ENCODE measurements at regions not wholly inside any gene's neighbourhood (a gene's known extent, or its start where the extent isn't known, plus 50 kb on each side); places are given as distances from the start of the nearest gene placed in this dataset.

- Mint-ChIP-seq H3K27me3 (ENCODE audit: insufficient read depth, unreplicated experiment) (no peaks in the 10 kb centered on the region), H3K27ac (ENCODE audit: low read depth, unreplicated experiment) (no peak overlapping the region), H3K4me3 (ENCODE audit: unreplicated experiment) (no peak overlapping the region), H3K4me1 (ENCODE audit: insufficient read depth, unreplicated experiment) (no peaks in the 10 kb centered on the region), H3K36me3 (ENCODE audit: insufficient read depth, unreplicated experiment) (no peaks in the 10 kb centered on the region), H3K9me3 (ENCODE audit: unreplicated experiment) (peaks cover 15% of the 10 kb centered on the region)
- no TSS peak for BruUV-seq (replicated peaks)
- POLR2A ChIA-PET = no interaction called here
- TF ChIP-seq CTCF (IDR thresholded peaks at IDR 0.05; ENCODE audit: unreplicated experiment) = no peak
- no peak for DNase-seq (ENCODE audit: unreplicated experiment)
- CTCF ChIA-PET = interaction anchor here (1.3 kb wide), 1 partner anchor 10 kb away, joined by 3 read pairs; no protein-coding TSS in a partner anchor
- intact Hi-C loops (cut with micrococcal nuclease) = no loop called here
These were observed 127.6 kb downstream of the AASDH start for GRCh38 chr4:56259655-56260054.

GRCh38 chr4:56255820-56256219 lies 131.5 kb downstream of the AASDH start:
- POLR2A ChIA-PET = interaction anchor here (0.7 kb wide), 1 partner anchor 1222 kb away, joined by 3 read pairs; no protein-coding TSS in a partner anchor
- TF ChIP-seq CTCF (IDR thresholded peaks at IDR 0.05; ENCODE audit: unreplicated experiment) = no peak
- intact Hi-C loops (cut with micrococcal nuclease) = no loop called here
- DNase-seq (ENCODE audit: unreplicated experiment) = no peak
- no peaks in the 10 kb centered on the region for H3K9me3 Mint-ChIP-seq (ENCODE audit: unreplicated experiment)
- H3K27ac Mint-ChIP-seq (ENCODE audit: low read depth, unreplicated experiment) = no peak overlapping the region
- H3K4me3 Mint-ChIP-seq (ENCODE audit: unreplicated experiment) = no peak overlapping the region
- BruUV-seq (replicated peaks) = no TSS peak
- CTCF ChIA-PET = no interaction called here
- no peaks in the 10 kb centered on the region for H3K27me3 Mint-ChIP-seq (ENCODE audit: insufficient read depth, unreplicated experiment)
- no peaks in the 10 kb centered on the region for H3K4me1 Mint-ChIP-seq (ENCODE audit: insufficient read depth, unreplicated experiment)
- no peaks in the 10 kb centered on the region for H3K36me3 Mint-ChIP-seq (ENCODE audit: insufficient read depth, unreplicated experiment)

- DNase-seq (ENCODE audit: unreplicated experiment) = no peak
- Mint-ChIP-seq H3K36me3 (ENCODE audit: insufficient read depth, unreplicated experiment) (no peaks in the 10 kb centered on the region), H3K27me3 (ENCODE audit: insufficient read depth, unreplicated experiment) (no peaks in the 10 kb centered on the region), H3K27ac (ENCODE audit: low read depth, unreplicated experiment) (no peak overlapping the region), H3K9me3 (ENCODE audit: unreplicated experiment) (no peaks in the 10 kb centered on the region), H3K4me1 (ENCODE audit: insufficient read depth, unreplicated experiment) (no peaks in the 10 kb centered on the region), H3K4me3 (ENCODE audit: unreplicated experiment) (no peak overlapping the region)
- ChIA-PET CTCF (no interaction called here), POLR2A (no interaction called here)
- intact Hi-C loops (cut with micrococcal nuclease) = no loop called here
- no TSS peak for BruUV-seq (replicated peaks)
- no peak for TF ChIP-seq CTCF (IDR thresholded peaks at IDR 0.05; ENCODE audit: unreplicated experiment)
These were observed 133.5 kb downstream of the AASDH start for GRCh38 chr4:56253666-56254305.

- no peak for TF ChIP-seq CTCF (IDR thresholded peaks at IDR 0.05; ENCODE audit: unreplicated experiment)
- no peak overlapping the region for H3K27ac Mint-ChIP-seq (ENCODE audit: low read depth, unreplicated experiment)
- no peaks in the 10 kb centered on the region for H3K27me3 Mint-ChIP-seq (ENCODE audit: insufficient read depth, unreplicated experiment)
- BruUV-seq (replicated peaks) = no TSS peak
- no peaks in the 10 kb centered on the region for H3K9me3 Mint-ChIP-seq (ENCODE audit: unreplicated experiment)
- H3K36me3 Mint-ChIP-seq (ENCODE audit: insufficient read depth, unreplicated experiment) = no peaks in the 10 kb centered on the region
- CTCF ChIA-PET = no interaction called here
- H3K4me1 Mint-ChIP-seq (ENCODE audit: insufficient read depth, unreplicated experiment) = no peaks in the 10 kb centered on the region
- intact Hi-C loops (cut with micrococcal nuclease) = no loop called here
- H3K4me3 Mint-ChIP-seq (ENCODE audit: unreplicated experiment) = no peak overlapping the region
- DNase-seq (ENCODE audit: unreplicated experiment) = no peak
- POLR2A ChIA-PET = no interaction called here
These were observed 134.6 kb downstream of the AASDH start for GRCh38 chr4:56252561-56253152.
